HEK293 (cell line): ENCODE measurements at regions not wholly inside any gene's neighbourhood (a gene's known extent, or its start where the extent isn't known, plus 50 kb on each side); places are given as distances from the start of the nearest gene placed in this dataset.

Experiments used
- CTCF ChIA-PET: fragments of 350-600 bp; formaldehyde crosslinking; extraction: SDS; loops from one replicate; lab custom pipeline; 2021; ENCODE audit warnings: antibody characterized with exemption; lab: Yijun Ruan, JAX
- POLR2A ChIA-PET: fragments of 300-600 bp; formaldehyde crosslinking; extraction: SDS; loops from one replicate; lab custom pipeline; 2020; ENCODE audit warnings: antibody characterized with exemption, inconsistent platforms; lab: Yijun Ruan, JAX
- H3K27ac ChIP-seq: fragments of 200-500 bp; sonication (Bioruptor generic); 2 replicates; pipeline ENCODE4 v1.5.1; 2014; ENCODE audit warnings: low read depth, low read length, control low read depth, inconsistent platforms; ENCODE audit errors: extremely low read depth
- H3K36me3 ChIP-seq, 2 experiments: fragments of 200-500 bp in 1 of 2; sonication (Bioruptor generic) in 1 of 2; 1 replicate in 1 of 2; 2 replicates in 1 of 2; pipeline ENCODE4 v1.5.1; 2014 to 2017; ENCODE audit warnings: inconsistent platforms in 2 of 2, low read length in 2 of 2; ENCODE audit not compliant: control insufficient read depth in 2 of 2, insufficient read depth in 1 of 2
- H3K4me1 ChIP-seq: fragments of 200-500 bp; sonication (Bioruptor generic); 2 replicates; pipeline ENCODE4 v1.5.1; 2014; ENCODE audit warnings: mild to moderate bottlenecking, low read length, inconsistent platforms; ENCODE audit not compliant: control insufficient read depth, insufficient read depth
- H3K4me3 ChIP-seq: 2 replicates; pipeline ENCODE4 v1.5.1; 2011; ENCODE audit warnings: low read depth, mild to moderate bottlenecking, control low read depth, low read length, moderate library complexity
- H3K9me3 ChIP-seq: fragments of 200-500 bp; sonication (Bioruptor generic); 2 replicates; pipeline ENCODE4 v1.5.1; 2014; ENCODE audit warnings: low read depth, low read length, inconsistent platforms; ENCODE audit not compliant: control insufficient read depth, insufficient read depth
- GLI2 ChIP-seq: fragments of 450-650 bp; formaldehyde crosslinking; IDR thresholded peaks from 2 replicates; pipeline ENCODE4; 2017; ENCODE audit warnings: missing biosample characterization, missing genetic modification characterization, low read depth, borderline replicate concordance
- INSM2 ChIP-seq: fragments of 450-650 bp; formaldehyde crosslinking; IDR thresholded peaks from 2 replicates; pipeline ENCODE4 v1.5.1; 2016; ENCODE audit warnings: missing biosample characterization, missing genetic modification characterization
- SP2 ChIP-seq: fragments of 450-650 bp; formaldehyde crosslinking; IDR thresholded peaks from 2 replicates; pipeline ENCODE4 v1.5.1; 2016; ENCODE audit warnings: missing biosample characterization, missing genetic modification characterization
- YY2 ChIP-seq: fragments of 450-650 bp; formaldehyde crosslinking; IDR thresholded peaks from 2 replicates; pipeline ENCODE4 v1.5.1; 2016; ENCODE audit warnings: missing biosample characterization, missing genetic modification characterization
- ZBTB1 ChIP-seq: fragments of 450-650 bp; formaldehyde crosslinking; IDR thresholded peaks from 2 replicates; pipeline ENCODE4 v1.5.1; 2016; ENCODE audit warnings: missing biosample characterization, missing genetic modification characterization
- ZFP37 ChIP-seq: fragments of 450-650 bp; formaldehyde crosslinking; IDR thresholded peaks from 2 replicates; pipeline ENCODE4 v1.5.1; 2016; ENCODE audit warnings: missing biosample characterization, missing genetic modification characterization
- ZNF114 ChIP-seq: fragments of 450-650 bp; formaldehyde crosslinking; IDR thresholded peaks from 2 replicates; pipeline ENCODE4 v1.5.0; 2017; ENCODE audit warnings: missing biosample characterization, missing genetic modification characterization
- ZNF174 ChIP-seq: fragments of 450-650 bp; formaldehyde crosslinking; IDR thresholded peaks from 2 replicates; pipeline ENCODE4 v1.5.0; 2017; ENCODE audit warnings: missing biosample characterization, mild to moderate bottlenecking, missing genetic modification characterization
- ZNF341 ChIP-seq: fragments of 450-650 bp; formaldehyde crosslinking; IDR thresholded peaks from 2 replicates; pipeline ENCODE4; 2016; ENCODE audit warnings: low read depth, missing biosample characterization, missing genetic modification characterization
- ZNF423 ChIP-seq: fragments of 450-650 bp; formaldehyde crosslinking; IDR thresholded peaks from 2 replicates; pipeline ENCODE4 v1.5.1; 2016; ENCODE audit warnings: missing biosample characterization, missing genetic modification characterization
- ZNF48 ChIP-seq: fragments of 450-650 bp; formaldehyde crosslinking; IDR thresholded peaks from 2 replicates; pipeline ENCODE4 v1.5.1; 2016; ENCODE audit warnings: missing biosample characterization, missing genetic modification characterization
- ZNF530 ChIP-seq: fragments of 450-650 bp; formaldehyde crosslinking; IDR thresholded peaks from 2 replicates; pipeline ENCODE4 v1.5.1; 2016; ENCODE audit warnings: low read depth, missing biosample characterization, missing genetic modification characterization
- ZNF558 ChIP-seq: fragments of 450-650 bp; formaldehyde crosslinking; IDR thresholded peaks from 2 replicates; pipeline ENCODE4 v1.5.1; 2016; ENCODE audit warnings: missing biosample characterization, missing genetic modification characterization
- ZNF585B ChIP-seq: fragments of 450-650 bp; formaldehyde crosslinking; IDR thresholded peaks from 2 replicates; pipeline ENCODE4 v1.5.1; 2016; ENCODE audit warnings: missing biosample characterization, missing genetic modification characterization
- ZNF629 ChIP-seq: fragments of 450-650 bp; formaldehyde crosslinking; IDR thresholded peaks from 2 replicates; pipeline ENCODE4 v1.5.1; 2017; ENCODE audit warnings: missing biosample characterization, missing genetic modification characterization
- ZSCAN30 ChIP-seq: fragments of 450-650 bp; IDR thresholded peaks from 2 replicates; pipeline ENCODE4 v1.5.1; 2018; ENCODE audit warnings: missing biosample characterization, mild to moderate bottlenecking, missing genetic modification characterization, moderate library complexity
- ZSCAN5A ChIP-seq: fragments of 450-650 bp; formaldehyde crosslinking; IDR thresholded peaks from 2 replicates; pipeline ENCODE4 v1.5.1; 2016; ENCODE audit warnings: missing biosample characterization, missing genetic modification characterization
- ZXDB ChIP-seq: fragments of 450-650 bp; formaldehyde crosslinking; IDR thresholded peaks from 2 replicates; pipeline ENCODE4 v1.5.1; 2016; ENCODE audit warnings: missing biosample characterization, missing genetic modification characterization
- TF ChIP-seq, protein P1 (sequence below): fragments of 450-650 bp; formaldehyde crosslinking; IDR thresholded peaks from 2 replicates; pipeline ENCODE4 v1.5.1; 2016; ENCODE audit warnings: missing biosample characterization, missing genetic modification characterization
- TF ChIP-seq, protein P2 (sequence below): fragments of 450-650 bp; formaldehyde crosslinking; IDR thresholded peaks from 2 replicates; pipeline ENCODE4 v1.5.1; 2016; ENCODE audit warnings: missing biosample characterization, missing genetic modification characterization
- TF ChIP-seq, protein P3 (sequence below): fragments of 450-650 bp; formaldehyde crosslinking; IDR thresholded peaks from 2 replicates; pipeline ENCODE4 v1.5.1; 2016; ENCODE audit warnings: missing biosample characterization, missing genetic modification characterization
- TF ChIP-seq, protein P4 (sequence below): fragments of 450-650 bp; formaldehyde crosslinking; IDR thresholded peaks from 2 replicates; pipeline ENCODE4 v1.5.1; 2017; ENCODE audit warnings: missing biosample characterization, missing genetic modification characterization
- TF ChIP-seq, protein P5 (sequence below): fragments of 450-650 bp; formaldehyde crosslinking; IDR thresholded peaks from 2 replicates; pipeline ENCODE4; 2016; ENCODE audit warnings: missing biosample characterization, missing genetic modification characterization
- TF ChIP-seq, protein P6 (sequence below): fragments of 450-650 bp; formaldehyde crosslinking; IDR thresholded peaks from 2 replicates; pipeline ENCODE4 v1.5.1; 2016; ENCODE audit warnings: missing biosample characterization, missing genetic modification characterization

GRCh38 chr17:54745862-54746261 is 154.8 kb upstream of the TOM1L1 start:
- Histone ChIP-seq H3K9me3 (no peaks in the 10 kb centered on the region), H3K27ac (no peak overlapping the region), H3K4me3 (no peak overlapping the region), H3K4me1 (no peaks in the 10 kb centered on the region), H3K36me3 (no peaks in the 10 kb centered on the region)
- POLR2A ChIA-PET, result no interaction called here
- TF ChIP-seq ZNF530 (tag by site-specific recombination) (no peak), ZNF558 (tag by site-specific recombination) (no peak), ZBTB1 (no peak)
- TF ChIP-seq, protein P1, sequence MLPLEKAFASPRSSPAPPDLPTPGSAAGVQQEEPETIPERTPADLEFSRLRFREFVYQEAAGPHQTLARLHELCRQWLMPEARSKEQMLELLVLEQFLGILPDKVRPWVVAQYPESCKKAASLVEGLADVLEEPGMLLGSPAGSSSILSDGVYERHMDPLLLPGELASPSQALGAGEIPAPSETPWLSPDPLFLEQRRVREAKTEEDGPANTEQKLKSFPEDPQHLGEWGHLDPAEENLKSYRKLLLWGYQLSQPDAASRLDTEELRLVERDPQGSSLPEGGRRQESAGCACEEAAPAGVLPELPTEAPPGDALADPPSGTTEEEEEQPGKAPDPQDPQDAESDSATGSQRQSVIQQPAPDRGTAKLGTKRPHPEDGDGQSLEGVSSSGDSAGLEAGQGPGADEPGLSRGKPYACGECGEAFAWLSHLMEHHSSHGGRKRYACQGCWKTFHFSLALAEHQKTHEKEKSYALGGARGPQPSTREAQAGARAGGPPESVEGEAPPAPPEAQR, result no peak
- TF ChIP-seq, protein P2, sequence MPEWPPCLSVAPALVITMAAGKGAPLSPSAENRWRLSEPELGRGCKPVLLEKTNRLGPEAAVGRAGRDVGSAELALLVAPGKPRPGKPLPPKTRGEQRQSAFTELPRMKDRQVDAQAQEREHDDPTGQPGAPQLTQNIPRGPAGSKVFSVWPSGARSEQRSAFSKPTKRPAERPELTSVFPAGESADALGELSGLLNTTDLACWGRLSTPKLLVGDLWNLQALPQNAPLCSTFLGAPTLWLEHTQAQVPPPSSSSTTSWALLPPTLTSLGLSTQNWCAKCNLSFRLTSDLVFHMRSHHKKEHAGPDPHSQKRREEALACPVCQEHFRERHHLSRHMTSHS (tag by site-specific recombination), result no peak
- CTCF ChIA-PET, result no interaction called here

- no peak overlapping the region for H3K4me3 ChIP-seq
- H3K27ac ChIP-seq, result no peak overlapping the region
- no peaks in the 10 kb centered on the region for H3K36me3 ChIP-seq
- CTCF ChIA-PET, result no interaction called here
- TF ChIP-seq ZNF423 (tag by site-specific recombination) (no peak), ZXDB (tag by site-specific recombination) (no peak), SP2 (tag by site-specific recombination) (no peak), ZNF48 (tag by site-specific recombination) (no peak), ZNF585B (no peak), ZSCAN30 (tag by site-specific recombination) (no peak), YY2 (tag by site-specific recombination) (no peak), ZNF114 (no peak), GLI2 (no peak), ZSCAN5A (tag by site-specific recombination) (no peak), INSM2 (tag by site-specific recombination) (no peak), ZNF341 (tag by site-specific recombination) (no peak), ZNF174 (tag by site-specific recombination) (no peak), ZNF629 (tag by site-specific recombination) (no peak), ZFP37 (tag by site-specific recombination) (no peak)
- TF ChIP-seq, protein P3, sequence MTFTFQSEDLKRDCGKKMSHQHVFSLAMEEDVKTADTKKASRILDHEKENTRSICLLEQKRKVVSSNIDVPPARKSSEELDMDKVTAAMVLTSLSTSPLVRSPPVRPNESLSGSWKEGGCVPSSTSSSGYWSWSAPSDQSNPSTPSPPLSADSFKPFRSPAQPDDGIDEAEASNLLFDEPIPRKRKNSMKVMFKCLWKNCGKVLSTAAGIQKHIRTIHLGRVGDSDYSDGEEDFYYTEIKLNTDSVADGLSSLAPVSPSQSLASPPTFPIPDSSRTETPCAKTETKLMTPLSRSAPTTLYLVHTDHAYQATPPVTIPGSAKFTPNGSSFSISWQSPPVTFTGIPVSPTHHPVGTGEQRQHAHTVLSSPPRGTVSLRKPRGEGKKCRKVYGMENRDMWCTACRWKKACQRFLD (tag by site-specific recombination), result no peak
- TF ChIP-seq, protein P2 (tag by site-specific recombination), result no peak
- TF ChIP-seq, protein P4, sequence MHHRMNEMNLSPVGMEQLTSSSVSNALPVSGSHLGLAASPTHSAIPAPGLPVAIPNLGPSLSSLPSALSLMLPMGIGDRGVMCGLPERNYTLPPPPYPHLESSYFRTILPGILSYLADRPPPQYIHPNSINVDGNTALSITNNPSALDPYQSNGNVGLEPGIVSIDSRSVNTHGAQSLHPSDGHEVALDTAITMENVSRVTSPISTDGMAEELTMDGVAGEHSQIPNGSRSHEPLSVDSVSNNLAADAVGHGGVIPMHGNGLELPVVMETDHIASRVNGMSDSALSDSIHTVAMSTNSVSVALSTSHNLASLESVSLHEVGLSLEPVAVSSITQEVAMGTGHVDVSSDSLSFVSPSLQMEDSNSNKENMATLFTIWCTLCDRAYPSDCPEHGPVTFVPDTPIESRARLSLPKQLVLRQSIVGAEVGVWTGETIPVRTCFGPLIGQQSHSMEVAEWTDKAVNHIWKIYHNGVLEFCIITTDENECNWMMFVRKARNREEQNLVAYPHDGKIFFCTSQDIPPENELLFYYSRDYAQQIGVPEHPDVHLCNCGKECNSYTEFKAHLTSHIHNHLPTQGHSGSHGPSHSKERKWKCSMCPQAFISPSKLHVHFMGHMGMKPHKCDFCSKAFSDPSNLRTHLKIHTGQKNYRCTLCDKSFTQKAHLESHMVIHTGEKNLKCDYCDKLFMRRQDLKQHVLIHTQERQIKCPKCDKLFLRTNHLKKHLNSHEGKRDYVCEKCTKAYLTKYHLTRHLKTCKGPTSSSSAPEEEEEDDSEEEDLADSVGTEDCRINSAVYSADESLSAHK (tag by site-specific recombination), result no peak
- TF ChIP-seq, protein P5, sequence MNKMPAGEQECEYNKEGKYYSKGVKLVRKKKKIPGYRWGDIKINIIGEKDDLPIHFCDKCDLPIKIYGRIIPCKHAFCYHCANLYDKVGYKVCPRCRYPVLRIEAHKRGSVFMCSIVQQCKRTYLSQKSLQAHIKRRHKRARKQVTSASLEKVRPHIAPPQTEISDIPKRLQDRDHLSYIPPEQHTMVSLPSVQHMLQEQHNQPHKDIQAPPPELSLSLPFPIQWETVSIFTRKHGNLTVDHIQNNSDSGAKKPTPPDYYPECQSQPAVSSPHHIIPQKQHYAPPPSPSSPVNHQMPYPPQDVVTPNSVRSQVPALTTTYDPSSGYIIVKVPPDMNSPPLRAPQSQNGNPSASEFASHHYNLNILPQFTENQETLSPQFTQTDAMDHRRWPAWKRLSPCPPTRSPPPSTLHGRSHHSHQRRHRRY, result no peak
- TF ChIP-seq, protein P6, sequence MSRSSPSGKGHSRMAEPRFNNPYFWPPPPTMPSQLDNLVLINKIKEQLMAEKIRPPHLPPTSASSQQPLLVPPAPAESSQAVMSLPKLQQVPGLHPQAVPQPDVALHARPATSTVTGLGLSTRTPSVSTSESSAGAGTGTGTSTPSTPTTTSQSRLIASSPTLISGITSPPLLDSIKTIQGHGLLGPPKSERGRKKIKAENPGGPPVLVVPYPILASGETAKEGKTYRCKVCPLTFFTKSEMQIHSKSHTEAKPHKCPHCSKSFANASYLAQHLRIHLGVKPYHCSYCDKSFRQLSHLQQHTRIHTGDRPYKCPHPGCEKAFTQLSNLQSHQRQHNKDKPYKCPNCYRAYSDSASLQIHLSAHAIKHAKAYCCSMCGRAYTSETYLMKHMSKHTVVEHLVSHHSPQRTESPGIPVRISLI (tag by site-specific recombination), result no peak
- no peaks in the 10 kb centered on the region for H3K9me3 ChIP-seq
- POLR2A ChIA-PET, result no interaction called here
- no peaks in the 10 kb centered on the region for H3K4me1 ChIP-seq
Observed at GRCh38 chr17:54749157-54749556, 151.5 kb upstream of the TOM1L1 start.
